OCI-LY7 (cell line): ENCODE measurements at regions not wholly inside any gene's neighbourhood (a gene's known extent, or its start where the extent isn't known, plus 50 kb on each side); places are given as distances from the start of the nearest gene placed in this dataset.

Experiments used
- BruUV-seq: library from RNA; stranded (reverse); fragments of 400-500 nt; replicated peaks from 2 replicates; lab custom pipeline; 2021; lab: Mats Ljungman, UMichigan
- CTCF ChIA-PET: fragments of 300-600 bp; sonication (Branson Sonifier 250); formaldehyde crosslinking; loops from one replicate; lab custom pipeline; 2022; ENCODE audit warnings: antibody characterized with exemption; ENCODE audit not compliant: unreplicated experiment; lab: Charles Lee
- POLR2A ChIA-PET: fragments of 300-600 bp; sonication (Branson Sonifier 250); formaldehyde crosslinking; loops from one replicate; lab custom pipeline; 2022; ENCODE audit warnings: antibody characterized with exemption; lab: Charles Lee
- DNase-seq: peaks from one replicate; pipeline ENCODE4 v3.0.0-alpha.2; 2015; ENCODE audit warnings: low spot score
- H2AFZ ChIP-seq: fragments of 200-600 bp; sonication (generic), shearing (Covaris generic); 2 replicates; pipeline ENCODE4 v1.6.1; 2014; ENCODE audit warnings: mild to moderate bottlenecking, antibody characterized with exemption, low read length, moderate library complexity
- H3K27ac ChIP-seq: fragments of 200-600 bp; sonication (generic); 2 replicates; pipeline ENCODE4 v1.5.1; 2014; ENCODE audit warnings: mixed run types, low read depth, mild to moderate bottlenecking, moderate library complexity, low read length, inconsistent platforms; ENCODE audit not compliant: poor library complexity, severe bottlenecking
- H3K36me3 ChIP-seq: fragments of 200-600 bp; sonication (generic); 2 replicates; pipeline ENCODE4 v1.6.1; 2014; ENCODE audit warnings: mild to moderate bottlenecking, antibody characterized with exemption, low read length, moderate library complexity, mixed read lengths; ENCODE audit not compliant: insufficient read depth
- H3K4me1 ChIP-seq: fragments of 200-600 bp; sonication (generic); 2 replicates; pipeline ENCODE4 v1.5.1; 2014; ENCODE audit warnings: mild to moderate bottlenecking, low read length; ENCODE audit not compliant: insufficient read depth, poor library complexity, severe bottlenecking
- H3K4me2 ChIP-seq: fragments of 200-600 bp; sonication (generic); 2 replicates; pipeline ENCODE4 v1.6.1; 2014; ENCODE audit warnings: mild to moderate bottlenecking, low read length
- H3K4me3 ChIP-seq: fragments of 200-600 bp; sonication (generic); 2 replicates; pipeline ENCODE4 v1.5.1; 2014; ENCODE audit warnings: mild to moderate bottlenecking, low read depth, low read length; ENCODE audit not compliant: poor library complexity, severe bottlenecking
- H3K79me2 ChIP-seq: fragments of 200-600 bp; sonication (generic); 2 replicates; pipeline ENCODE4 v1.6.1; 2016; ENCODE audit warnings: low read depth, mild to moderate bottlenecking, low read length, moderate library complexity, mixed read lengths; ENCODE audit not compliant: insufficient read depth
- H3K9me2 ChIP-seq: fragments of 200-600 bp; sonication (generic); 2 replicates; pipeline ENCODE4 v1.6.1; 2016; ENCODE audit warnings: mild to moderate bottlenecking, low read length, mixed read lengths; ENCODE audit not compliant: insufficient read depth
- H3K9me3 ChIP-seq: fragments of 200-600 bp; sonication (generic); 2 replicates; pipeline ENCODE4 v1.6.1; 2014; ENCODE audit warnings: mild to moderate bottlenecking, mixed run types, low read length, mixed read lengths
- H4K20me1 ChIP-seq: fragments of 200-600 bp; sonication (generic); 2 replicates; pipeline ENCODE4 v1.6.1; 2014; ENCODE audit warnings: mild to moderate bottlenecking, antibody characterized with exemption, low read length, moderate library complexity, mixed read lengths; ENCODE audit not compliant: insufficient read depth
- CTCF ChIP-seq: fragments of 200-600 bp; sonication (generic); conservative IDR thresholded peaks from 2 replicates; pipeline ENCODE4 v1.5.1; 2014; ENCODE audit warnings: mild to moderate bottlenecking, antibody characterized with exemption, low read length, moderate library complexity, mixed read lengths
- EZH2phosphoT487 ChIP-seq: fragments of 200-600 bp; sonication (generic); IDR thresholded peaks from 2 replicates; pipeline ENCODE4 v1.6.1; 2018; ENCODE audit warnings: low read depth, borderline replicate concordance, mild to moderate bottlenecking, mixed run types, antibody characterized with exemption, low read length, moderate library complexity, mixed read lengths
- intact Hi-C: fragments of 100-400 bp; cut with micrococcal nuclease; formaldehyde crosslinking; loops from one replicate; pipeline ENCODE4 v1.10.0; 2022; ENCODE audit not compliant: unreplicated experiment

- intact Hi-C loops = no loop called here
- Histone ChIP-seq H3K4me1 (no peaks in the 10 kb centered on the region), H3K9me3 (peaks cover 23% of the 10 kb centered on the region), H4K20me1 (no peaks in the 10 kb centered on the region), H2AFZ (no peak overlapping the region), H3K4me3 (no peak overlapping the region), H3K36me3 (no peaks in the 10 kb centered on the region), H3K79me2 (no peaks in the 10 kb centered on the region), H3K9me2 (no peaks in the 10 kb centered on the region), H3K4me2 (no peak overlapping the region), H3K27ac (no peak overlapping the region)
- POLR2A ChIA-PET = no interaction called here
- no TSS peak for BruUV-seq
- no peak for DNase-seq
- CTCF ChIA-PET = no interaction called here
- TF ChIP-seq CTCF = no peak
- no peak for TF ChIP-seq EZH2phosphoT487
Observed at GRCh38 chr13:88948501-88948900, 1277.3 kb downstream of the SLITRK5 start.

- Histone ChIP-seq H3K9me3 (peaks cover 19% of the 10 kb centered on the region; the same call in 1 of the 2 replicates), H3K4me3 (no peak overlapping the region), H3K4me2 (no peak overlapping the region), H3K27ac (no peak overlapping the region), H2AFZ (no peak overlapping the region), H4K20me1 (no peaks in the 10 kb centered on the region), H3K79me2 (no peaks in the 10 kb centered on the region), H3K9me2 (no peaks in the 10 kb centered on the region), H3K36me3 (no peaks in the 10 kb centered on the region), H3K4me1 (no peaks in the 10 kb centered on the region)
- intact Hi-C loops = no loop called here
- no TSS peak for BruUV-seq
- no peak for DNase-seq
- TF ChIP-seq EZH2phosphoT487 = no peak
- TF ChIP-seq CTCF = no peak
- CTCF ChIA-PET = no interaction called here
- POLR2A ChIA-PET = interaction anchor here (0.7 kb wide), 1 partner anchor 72 kb away, joined by 4 read pairs; no protein-coding TSS in a partner anchor
Observed at GRCh38 chr13:88958821-88959220, 1287.7 kb downstream of the SLITRK5 start.

- intact Hi-C loops = no loop called here
- no peaks in the 10 kb centered on the region for H3K4me1 ChIP-seq
- H3K79me2 ChIP-seq = no peaks in the 10 kb centered on the region
- POLR2A ChIA-PET = no interaction called here
- no peaks in the 10 kb centered on the region for H4K20me1 ChIP-seq
- no peak overlapping the region for H2AFZ ChIP-seq
- DNase-seq = no peak
- H3K9me3 ChIP-seq = 0 out of 2 replicates have a peak, but pooled peaks cover 7% of the 10 kb centered on the region
- H3K9me2 ChIP-seq = no peaks in the 10 kb centered on the region
- H3K4me3 ChIP-seq = no peak overlapping the region
- CTCF ChIA-PET = no interaction called here
- BruUV-seq = no TSS peak
- no peak overlapping the region for H3K4me2 ChIP-seq
- no peak for TF ChIP-seq CTCF
- TF ChIP-seq EZH2phosphoT487 = no peak
- no peaks in the 10 kb centered on the region for H3K36me3 ChIP-seq
- no peak overlapping the region for H3K27ac ChIP-seq
Observed at GRCh38 chr13:88976466-88976865, 1305.3 kb downstream of the SLITRK5 start.
